GM21423 (cell line): ENCODE measurements at regions not wholly inside any gene's neighbourhood (a gene's known extent, or its start where the extent isn't known, plus 50 kb on each side); places are given as distances from the start of the nearest gene placed in this dataset.

Source experiments
- ATAC-seq: cut with Tn5 transposase; IDR thresholded peaks from one replicate; pipeline ENCODE4 v1.9.1; 2021; ENCODE audit warnings: mild to moderate bottlenecking, moderate library complexity; ENCODE audit not compliant: unreplicated experiment

DNA sequence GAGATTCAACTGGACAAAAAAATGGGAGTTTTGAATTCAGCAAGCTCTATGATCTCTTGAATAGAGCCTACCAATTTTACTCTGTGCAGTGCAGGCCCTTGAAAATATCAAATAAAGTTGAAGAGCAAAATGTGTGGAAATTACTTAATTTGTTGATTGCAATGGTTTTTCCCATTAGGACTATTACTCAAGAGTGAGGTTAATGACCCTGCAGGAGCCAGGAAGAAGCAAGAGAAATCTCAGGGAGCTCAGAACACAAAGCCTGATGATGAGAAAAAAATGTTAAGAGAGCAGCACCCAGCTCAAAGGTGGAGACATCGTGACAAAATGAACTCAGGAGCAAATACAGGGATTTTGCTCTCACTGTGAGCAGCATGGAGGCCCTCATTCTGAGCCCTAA is 337.6 kb upstream of the TRIB2 start:
- no peak for ATAC-seq

DNA sequence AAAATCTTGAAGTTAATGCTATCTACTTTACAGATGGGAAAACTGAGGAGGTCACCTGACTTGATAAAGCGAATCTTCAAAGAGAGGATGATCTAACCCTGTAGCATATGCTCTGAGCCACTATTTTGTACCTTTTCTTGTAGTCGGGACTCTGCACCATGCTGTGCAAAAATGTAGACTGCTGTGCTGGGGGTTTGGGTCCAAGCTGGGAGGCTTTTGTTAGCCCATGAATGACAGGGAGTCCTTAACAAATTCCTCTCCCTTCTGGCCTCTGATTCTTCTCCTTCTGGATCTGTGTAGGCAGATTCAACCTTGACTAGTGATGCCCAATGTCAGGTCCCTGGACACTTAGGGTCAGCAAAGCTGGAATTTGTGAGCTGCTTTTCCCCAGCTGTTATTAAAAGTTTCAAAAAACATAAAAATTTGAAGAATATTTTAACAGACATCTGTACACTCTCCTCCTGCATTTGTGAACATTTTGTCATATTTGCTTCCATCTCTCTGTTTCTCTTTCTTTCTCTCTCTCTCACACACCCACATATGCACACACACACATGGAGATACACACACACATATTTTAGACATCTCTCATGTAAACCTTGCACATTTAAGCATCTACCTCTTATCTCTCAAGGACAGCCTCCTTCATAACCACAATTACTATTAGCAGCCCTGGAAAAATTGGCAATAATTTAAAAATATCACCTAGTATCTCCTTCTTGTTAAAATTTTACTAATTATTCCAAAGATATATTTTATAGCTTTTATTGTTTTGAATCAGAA is 335.0 kb upstream of the TRIB2 start:
- no peak for ATAC-seq

- no peak for ATAC-seq
These were observed 334.4 kb upstream of the TRIB2 start for GRCh38 chr2:12382366-12382765.

DNA sequence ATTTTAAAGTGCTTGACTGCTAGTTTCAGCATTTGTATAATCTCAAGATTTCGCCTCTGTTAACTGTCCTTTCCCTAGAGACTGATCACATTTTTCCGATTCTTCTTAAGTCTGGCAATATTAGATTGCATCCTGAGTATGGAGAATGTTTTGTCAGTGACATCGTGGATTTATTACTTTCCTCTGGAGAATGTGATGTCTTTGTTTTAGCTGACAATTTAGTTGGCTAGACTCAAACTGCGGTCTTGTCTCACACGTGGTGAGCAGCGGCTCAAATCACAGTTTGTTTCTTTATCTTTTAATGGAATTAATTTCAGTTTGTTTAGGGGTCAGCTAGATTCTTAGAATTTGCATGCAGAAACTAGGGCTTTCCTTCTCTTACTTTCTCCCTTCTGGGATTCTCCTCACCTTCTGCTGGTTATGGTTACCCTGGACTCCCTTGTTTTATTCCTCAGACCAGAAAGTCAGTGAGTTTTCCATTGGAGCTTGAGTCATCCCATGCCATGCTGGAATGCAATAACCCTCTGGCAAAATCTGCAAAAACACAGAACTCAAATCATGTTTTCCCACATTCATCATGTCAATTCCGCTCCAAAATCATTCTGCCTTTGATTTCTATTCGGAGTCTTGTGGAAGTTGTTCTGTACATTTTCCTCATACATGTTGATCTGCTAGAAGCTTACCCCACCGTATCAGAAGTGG is 327.2 kb upstream of the TRIB2 start:
- ATAC-seq, result no peak

GRCh38 chr2:12391116-12391515 is 325.6 kb upstream of the TRIB2 start:
- no peak for ATAC-seq

DNA sequence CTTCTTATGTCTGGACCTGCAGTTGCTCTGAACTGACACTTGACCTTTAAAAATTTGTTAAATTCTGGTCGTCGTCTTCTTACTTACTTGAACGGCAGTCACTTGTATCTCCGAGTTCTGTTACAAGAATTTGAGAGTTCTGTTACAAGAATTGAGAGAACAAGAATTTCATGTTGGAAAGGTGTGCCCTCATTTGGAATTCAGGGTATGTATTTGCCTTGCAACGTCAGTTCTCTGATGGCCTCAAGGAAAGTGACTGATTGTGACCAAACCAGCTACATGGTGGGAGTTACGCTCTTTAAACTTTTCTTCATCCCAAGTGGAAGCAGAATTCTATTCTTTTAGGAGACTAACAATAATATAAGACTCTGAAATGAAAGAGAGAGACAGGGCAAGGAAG is 320.0 kb upstream of the TRIB2 start:
- ATAC-seq, result no peak

GRCh38 chr2:12397854-12398253 is 318.9 kb upstream of the TRIB2 start:
- ATAC-seq, result no peak

- no peak for ATAC-seq
These were observed 317.5 kb upstream of the TRIB2 start for GRCh38 chr2:12399240-12399639.

DNA sequence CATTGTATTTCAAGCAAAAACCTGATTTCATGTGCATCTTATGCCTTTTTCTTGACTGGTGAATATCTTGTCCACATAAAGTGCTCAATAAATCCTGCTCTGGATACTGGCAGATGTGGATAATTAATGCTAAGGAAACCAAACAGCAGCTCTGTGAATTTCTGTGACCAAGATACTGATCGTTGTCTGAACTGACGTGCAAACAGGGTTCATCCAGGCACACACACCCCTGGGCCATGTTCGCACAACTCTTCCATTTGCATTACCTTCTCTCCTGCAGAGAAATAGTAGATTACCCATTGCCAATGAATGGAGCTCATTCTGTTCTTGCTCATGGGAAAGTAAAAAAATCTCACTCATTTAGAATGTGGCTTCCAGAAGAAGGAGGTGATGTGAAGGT is 316.2 kb upstream of the TRIB2 start:
- ATAC-seq, result no peak

DNA sequence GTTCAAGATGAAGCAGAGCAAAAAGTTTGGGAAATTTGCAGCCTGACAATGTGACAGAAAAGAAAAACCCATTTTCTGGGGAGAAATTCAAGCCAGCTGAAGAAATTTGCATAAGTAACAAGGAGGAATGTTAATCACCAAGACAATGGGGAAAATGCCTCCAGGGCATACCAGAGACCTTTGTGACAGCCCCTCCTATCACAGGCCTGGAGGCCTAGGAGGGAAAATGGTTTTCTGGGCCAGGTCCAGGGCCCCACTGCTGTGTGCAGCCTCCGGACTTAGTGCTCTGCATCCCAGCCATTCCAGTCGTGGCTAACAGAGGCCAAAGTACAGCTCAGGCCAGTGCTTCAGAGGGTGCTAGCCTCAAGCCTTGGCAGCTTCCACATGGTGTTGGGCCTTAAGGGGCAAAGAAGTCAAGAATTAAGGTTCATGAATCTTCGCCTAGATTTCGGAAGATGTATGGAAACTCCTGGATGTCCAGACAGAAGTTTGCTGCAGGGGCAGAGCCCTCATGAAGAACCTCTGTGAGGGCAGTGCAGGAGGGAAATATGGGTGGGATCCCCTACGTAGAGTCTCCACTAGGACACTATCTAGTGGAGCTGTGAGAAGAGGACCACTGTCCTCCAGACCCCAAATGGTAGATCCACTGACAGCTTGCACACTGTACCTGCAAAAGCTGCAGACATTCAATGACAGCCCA is 314.1 kb upstream of the TRIB2 start:
- no peak for ATAC-seq

GRCh38 chr2:12404497-12404896 is 312.2 kb upstream of the TRIB2 start:
- ATAC-seq, result no peak

DNA sequence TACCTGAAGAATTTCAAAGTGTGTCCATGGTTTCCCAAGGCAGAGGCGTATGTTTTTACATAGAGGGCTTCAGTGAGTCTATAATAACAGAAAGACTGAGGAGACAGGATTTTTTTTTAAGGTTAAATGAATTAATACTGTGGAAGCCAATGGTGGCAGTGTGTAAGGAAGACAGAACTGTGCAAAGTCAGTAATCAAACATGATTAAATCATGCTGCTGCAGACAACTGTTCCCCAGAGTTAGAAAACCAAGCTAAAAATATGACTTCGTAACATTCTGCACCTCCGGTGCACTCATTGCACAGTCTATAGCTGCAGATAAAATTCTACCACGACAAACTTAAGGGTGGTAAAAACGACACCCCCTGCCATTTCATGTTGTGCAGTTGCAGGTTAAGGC is 309.6 kb upstream of the TRIB2 start:
- no peak for ATAC-seq

DNA sequence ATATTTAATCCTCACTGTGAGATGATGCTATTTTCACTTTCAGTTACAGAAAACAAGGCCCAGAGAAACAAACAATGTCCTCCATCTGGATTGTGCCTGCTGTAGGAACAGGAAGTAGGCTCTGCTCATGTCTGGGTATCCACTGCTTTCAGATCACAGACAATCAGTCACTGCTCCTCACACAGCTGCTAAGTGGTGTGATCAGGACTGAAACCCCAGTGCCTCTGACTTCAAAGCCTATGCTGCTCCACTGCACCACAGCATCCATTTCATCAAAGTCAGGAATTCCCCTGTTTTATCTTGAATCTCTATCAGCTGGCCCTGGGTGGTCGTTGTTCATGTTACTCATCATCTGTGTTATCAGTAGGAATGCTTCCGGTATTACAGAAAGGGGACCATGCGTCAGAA is 303.8 kb upstream of the TRIB2 start:
- ATAC-seq, result peak; percentile 95

DNA sequence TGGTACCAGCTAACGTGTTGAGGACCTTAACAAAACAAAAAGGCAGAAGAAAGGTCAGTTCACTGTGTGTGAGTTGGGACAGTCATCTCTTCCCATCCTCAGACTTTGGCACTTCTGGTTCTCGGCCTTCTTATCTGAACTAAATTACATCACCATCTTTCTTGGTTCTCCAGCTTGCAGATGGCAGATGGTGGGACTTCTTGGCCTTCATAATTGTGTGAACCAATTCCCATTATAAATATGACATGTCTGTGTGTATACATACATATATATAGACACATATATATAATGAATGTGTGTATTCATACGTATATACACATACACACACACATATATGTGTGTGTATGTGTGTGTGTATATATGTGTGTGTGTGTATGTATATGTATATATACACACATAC is 301.2 kb upstream of the TRIB2 start:
- no peak for ATAC-seq

DNA sequence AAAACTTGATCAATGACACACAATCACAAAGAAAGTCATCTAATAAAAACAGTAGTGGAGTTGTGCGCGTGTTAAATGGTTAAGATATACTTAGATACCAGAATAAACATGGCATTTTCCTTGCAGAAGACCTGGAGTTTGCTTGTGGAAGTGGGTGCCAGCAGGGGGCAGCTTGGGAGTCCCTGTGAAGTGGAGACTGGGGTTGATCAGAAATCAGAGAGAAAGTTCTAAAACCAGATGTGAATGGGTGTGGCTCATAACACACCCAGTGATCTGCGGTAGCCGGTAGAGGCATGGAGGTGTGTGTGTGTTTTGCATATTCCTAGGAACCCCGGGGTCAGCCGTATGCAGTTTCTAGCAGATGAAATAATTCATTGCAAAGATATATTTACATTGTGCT is 300.1 kb upstream of the TRIB2 start:
- no peak for ATAC-seq

DNA sequence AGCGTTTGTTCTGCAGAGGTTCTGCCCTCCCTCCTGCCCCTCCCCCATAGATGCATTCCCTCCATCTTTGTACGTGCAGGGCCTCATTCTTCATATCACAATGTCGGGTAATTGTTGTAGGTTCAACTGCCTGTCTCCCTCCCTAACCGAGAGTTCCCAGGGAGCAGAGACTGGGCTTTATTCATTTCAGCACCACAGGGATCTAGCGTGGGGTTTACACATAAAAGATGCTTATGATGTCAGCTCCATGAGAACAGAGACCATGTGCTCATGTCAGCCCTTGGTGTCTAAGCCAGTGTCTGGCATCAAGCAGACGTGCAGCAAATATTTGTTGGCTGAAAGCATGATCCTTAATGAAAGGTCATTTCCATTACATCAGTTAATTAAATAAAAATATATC is 298.9 kb upstream of the TRIB2 start:
- no peak for ATAC-seq

- ATAC-seq, result no peak
These were observed 296.9 kb upstream of the TRIB2 start for GRCh38 chr2:12419803-12420202.

GRCh38 chr2:12421046-12421445 is 295.7 kb upstream of the TRIB2 start:
- no peak for ATAC-seq

DNA sequence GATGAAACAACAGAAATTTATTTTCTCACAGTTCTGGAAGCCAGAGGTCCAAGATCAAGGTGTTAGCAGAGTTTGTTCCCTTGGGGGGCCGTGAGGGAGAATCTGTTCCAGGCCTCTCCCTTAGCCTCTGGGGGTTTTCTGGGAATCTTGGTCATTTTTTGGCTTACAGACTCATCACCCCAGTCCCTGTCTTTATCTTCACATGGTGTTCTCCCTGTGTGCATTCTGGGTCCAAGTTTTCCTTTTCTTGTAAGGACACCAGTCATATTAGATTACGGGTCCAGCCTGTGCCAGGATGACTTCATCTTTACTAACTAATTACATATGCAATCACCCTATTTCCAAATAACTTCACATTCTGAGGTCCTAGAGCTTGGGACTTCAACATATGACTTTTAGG is 292.5 kb upstream of the TRIB2 start:
- no peak for ATAC-seq

GRCh38 chr2:12424809-12425208 is 291.9 kb upstream of the TRIB2 start:
- ATAC-seq, result no peak

GRCh38 chr2:12428324-12428723 is 288.4 kb upstream of the TRIB2 start:
- ATAC-seq, result no peak

DNA sequence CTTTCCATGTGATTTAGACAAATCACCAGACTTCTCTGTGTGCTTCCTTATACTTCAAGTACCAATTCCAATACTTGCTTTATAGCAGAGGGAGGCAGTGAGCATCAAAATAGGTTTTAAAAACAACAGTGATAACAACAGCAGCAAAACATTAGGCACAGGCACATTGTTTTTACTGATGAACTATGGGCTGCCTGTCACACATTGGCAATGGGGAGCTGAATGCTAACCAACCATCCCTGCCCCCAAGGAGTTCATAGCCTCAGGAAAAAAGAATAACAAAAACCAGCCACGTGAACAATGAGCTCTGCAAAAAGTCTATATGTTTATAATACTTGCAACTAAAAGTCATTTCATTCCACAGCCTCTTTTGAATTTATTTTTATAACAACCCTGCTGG is 287.9 kb upstream of the TRIB2 start:
- no peak for ATAC-seq
